Hepatocyte (in vitro differentiated cells): ENCODE measurements at regions not wholly inside any gene's neighbourhood (a gene's known extent, or its start where the extent isn't known, plus 50 kb on each side); places are given as distances from the start of the nearest gene placed in this dataset.

Source experiments
- CTCF ChIP-seq: fragments of 200-600 bp; sonication (generic); IDR thresholded peaks from 2 replicates; pipeline ENCODE4 v1.5.1; 2016; ENCODE audit warnings: antibody characterized with exemption, mild to moderate bottlenecking; ENCODE audit not compliant: poor library complexity
- EZH2 ChIP-seq: fragments of 200-600 bp; sonication (generic); IDR thresholded peaks from 2 replicates; pipeline ENCODE4 v1.6.1; 2016; ENCODE audit warnings: antibody characterized with exemption, mild to moderate bottlenecking, borderline replicate concordance
- EZH2phosphoT487 ChIP-seq: fragments of 200-600 bp; sonication (generic); IDR thresholded peaks from one replicate; pipeline ENCODE4 v1.6.1; 2018; ENCODE audit warnings: antibody characterized with exemption, mild to moderate bottlenecking, low read depth, moderate library complexity; ENCODE audit not compliant: unreplicated experiment, severe bottlenecking

GRCh38 chr4:29013341-29013740 lies 1706.8 kb upstream of the PCDH7 start:
- TF ChIP-seq CTCF (no peak), EZH2 (no peak), EZH2phosphoT487 (no peak)
